Inflammatory macrophage treated with lipopolysaccharide for 4 hours (primary cell): ENCODE measurements at regions not wholly inside any gene's neighbourhood (a gene's known extent, or its start where the extent isn't known, plus 50 kb on each side); places are given as distances from the start of the nearest gene placed in this dataset.
"Not testable (repeated sequence)": the region's sequence is repeated elsewhere in the genome, so short reads cannot be mapped to it uniquely, and the experiment has no call there.

Experiments used
- DNase-seq: peaks from one replicate; pipeline ENCODE4 v3.0.0-alpha.2; 2020

DNA sequence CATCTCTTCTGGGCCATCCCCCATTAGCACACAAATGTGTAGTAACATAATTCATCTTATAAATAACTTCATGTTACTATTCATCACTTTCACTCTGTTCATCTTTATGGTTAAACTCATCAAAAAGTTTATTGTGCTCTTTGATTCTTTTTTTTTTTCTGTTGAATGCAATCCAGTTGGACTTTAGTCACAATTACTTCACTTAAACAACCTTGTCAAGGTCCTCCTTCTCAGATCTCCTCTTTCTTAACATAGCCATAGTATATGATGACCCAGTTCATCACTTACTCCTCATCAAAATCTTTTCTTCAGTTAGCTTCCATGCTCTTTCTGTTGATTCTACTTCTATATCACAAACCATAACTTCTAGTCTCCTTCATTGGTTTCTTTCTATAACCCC is 80.2 kb upstream of the ZC3H15 start:
- DNase-seq, result no peak

DNA sequence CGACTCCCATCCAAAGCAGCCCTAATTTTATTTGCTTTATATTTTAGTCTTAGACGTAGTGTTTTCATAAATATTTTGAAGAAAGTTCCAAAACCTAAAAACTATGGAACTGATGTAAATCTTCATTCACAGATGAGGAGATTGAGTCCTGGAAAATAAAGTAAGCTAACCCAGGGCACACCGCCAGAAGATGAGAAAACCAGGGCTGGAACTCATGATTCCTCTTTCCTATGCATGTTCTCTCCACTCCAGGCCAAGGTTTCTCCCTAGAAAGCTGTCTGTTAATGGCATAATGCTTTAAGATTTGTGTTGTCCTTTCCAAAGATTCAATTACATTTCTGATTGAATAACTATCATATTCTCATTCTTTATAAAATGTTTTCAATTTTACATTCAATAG is 78.4 kb upstream of the ZC3H15 start:
- DNase-seq, result no peak

DNA sequence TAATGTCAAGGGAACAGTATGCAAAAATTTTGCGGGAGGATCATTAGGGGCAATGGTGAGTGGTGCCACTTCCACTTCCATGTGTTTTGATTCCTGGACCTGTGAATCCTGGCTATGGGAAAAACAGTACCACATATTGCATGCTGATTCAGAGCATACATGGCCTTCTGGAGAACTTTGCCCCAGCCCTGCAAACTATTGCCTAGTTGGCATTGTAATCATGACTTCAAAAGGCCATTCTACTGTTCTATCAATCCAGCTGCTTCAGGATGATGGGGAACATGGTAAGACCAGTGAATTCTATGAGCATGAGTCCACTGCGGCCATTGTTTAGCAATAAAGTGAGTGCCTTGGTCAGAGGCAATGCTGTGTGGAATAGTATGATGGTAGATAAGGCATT is 75.3 kb upstream of the ZC3H15 start:
- no peak for DNase-seq

DNA sequence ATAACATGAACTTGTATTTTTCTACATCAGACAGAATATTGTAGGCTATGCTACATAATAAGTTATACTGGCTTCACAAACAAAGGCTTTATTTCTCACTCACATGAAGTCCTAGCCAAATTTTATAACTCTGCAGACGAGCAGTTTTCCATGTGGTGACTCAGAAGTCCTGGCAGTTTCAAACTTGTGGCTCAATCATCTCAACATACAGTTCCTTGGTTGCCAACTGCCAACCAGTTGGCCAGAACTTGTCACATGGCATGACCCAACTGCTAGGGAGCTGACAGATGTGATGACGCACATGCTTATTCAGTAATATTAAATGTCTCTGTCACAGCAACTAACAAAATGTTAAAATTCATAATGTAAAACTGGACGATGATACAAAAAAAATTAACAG is 63.8 kb upstream of the ZC3H15 start:
- DNase-seq, result no peak

DNA sequence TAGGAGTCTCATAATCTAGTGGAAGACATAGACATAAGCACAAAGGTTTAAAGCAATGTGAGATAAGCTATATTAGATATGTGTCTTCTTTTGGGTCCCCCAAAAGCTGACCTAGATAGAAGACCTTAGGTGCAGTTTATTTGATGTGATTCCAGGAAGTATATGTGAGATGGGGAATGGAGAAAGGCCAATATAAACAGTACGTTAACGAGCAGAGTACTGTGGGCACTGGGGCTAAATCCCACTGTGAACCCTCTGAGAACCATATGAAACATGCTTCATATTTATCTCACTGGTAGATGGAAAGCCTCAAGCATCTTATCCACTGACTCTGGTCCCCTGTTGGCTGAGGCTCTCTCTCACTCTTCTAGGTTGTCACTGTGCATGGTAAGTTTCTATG is 62.6 kb upstream of the ZC3H15 start:
- no peak for DNase-seq

DNA sequence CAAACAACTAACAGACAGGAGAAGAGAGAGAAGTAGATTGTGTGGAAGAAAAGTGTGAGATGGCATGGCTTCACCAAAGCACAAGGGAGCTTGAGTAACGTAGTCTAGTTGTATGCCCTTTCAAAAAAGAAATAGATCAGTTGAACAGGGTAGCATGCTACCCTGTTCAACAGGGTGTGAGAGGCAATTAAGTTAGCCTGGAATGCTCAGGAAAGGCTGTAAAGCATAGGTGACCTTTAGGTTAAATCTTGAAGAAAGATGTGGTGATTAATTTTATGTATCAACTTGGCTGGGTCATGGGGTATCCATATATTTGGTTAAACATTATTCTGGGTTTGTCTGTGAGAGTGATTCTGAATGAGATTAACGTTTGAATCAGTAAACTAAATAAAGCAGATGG is 61.8 kb upstream of the ZC3H15 start:
- DNase-seq, result no peak

DNA sequence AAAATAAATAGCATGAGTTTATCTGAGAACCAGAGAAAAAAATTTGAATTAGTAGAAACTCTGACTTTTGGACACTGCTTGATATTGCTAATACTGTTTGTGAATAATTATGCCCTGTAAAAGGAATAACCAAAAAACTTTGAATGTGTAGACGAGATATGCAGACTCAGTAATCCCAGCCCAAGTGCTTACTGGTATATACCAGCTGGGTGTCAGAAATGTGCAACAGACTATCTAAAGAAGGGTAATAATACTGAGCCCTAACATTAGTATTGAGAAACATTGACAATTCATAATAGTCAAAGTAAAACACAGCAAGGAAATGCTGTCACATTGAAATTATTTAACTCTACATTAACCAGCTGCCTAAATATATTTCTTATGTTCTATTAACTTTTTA is 60.5 kb upstream of the ZC3H15 start:
- no peak for DNase-seq

DNA sequence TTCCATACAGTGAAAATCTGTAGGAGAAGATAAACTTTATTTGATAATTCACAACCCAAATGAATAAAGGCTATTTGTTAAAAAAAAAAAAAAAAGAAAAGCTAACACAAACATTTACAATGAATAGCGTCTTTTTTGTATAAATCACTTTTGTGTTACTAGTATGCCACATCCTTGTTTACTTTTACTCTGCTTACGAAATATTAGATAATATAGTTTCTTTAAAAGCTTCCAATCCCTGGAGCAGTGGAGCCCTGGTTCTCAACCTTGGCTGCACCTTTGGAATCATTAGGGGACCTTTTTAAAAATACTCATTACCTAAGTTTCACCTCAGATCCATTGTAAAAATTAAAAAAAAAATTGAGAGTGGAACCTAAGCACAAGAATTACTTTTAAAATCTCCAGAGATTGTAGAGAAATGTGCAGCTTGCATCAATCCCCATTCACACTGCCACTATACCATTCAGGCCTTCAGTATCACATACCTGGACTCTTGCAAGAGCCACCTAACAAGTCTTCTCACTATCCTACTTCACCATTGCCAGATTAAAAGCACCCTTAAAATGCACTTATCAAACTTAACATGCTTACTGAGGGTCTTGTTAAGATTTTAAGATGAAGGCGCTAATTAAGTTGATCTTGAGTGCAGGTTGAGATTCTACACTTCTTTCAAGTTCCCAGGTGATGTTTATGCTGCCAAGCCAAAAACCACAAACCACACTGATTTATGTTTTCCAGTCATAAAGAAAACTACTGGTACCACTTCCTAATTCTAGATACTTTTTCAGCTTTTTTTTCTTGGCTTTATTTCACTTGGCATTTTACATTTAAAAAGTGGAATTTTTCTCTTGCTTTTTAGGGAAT is 59.7 kb upstream of the ZC3H15 start:
- DNase-seq, result no peak

DNA sequence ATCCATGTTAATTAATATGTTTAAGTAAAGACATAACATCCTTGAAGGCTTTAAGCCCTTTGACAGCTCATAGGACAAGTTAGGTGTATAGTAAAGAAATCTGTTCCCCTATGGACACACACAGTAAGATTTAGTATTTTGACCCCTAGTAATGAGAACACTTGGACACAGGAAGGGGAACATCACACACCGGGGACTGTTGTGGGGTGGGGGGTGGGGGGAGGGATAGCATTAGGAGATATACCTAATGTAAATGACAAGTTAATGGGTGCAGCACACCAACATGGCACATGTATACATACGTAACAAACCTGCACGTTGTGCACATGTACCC is 59.1 kb upstream of the ZC3H15 start:
- DNase-seq, result not testable (repeated sequence)

DNA sequence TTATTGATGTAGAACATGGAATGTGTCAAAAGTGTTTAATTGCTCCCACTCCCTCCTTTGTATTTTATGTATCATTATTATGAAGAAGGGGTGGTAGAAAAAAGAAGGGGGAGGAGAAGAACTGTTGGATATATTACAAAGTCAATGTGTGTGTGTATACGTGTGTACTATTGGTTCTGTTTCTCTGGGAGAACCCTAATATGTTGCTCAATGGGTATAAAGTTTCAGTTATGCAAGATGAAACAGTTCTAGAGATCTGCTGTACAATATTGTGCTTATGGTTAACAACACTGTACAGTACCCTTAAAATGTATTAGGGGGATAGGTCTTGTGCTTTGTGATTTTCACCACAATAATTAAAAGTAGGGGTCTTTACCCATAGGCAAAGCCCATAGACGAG is 58.1 kb upstream of the ZC3H15 start:
- no peak for DNase-seq

DNA sequence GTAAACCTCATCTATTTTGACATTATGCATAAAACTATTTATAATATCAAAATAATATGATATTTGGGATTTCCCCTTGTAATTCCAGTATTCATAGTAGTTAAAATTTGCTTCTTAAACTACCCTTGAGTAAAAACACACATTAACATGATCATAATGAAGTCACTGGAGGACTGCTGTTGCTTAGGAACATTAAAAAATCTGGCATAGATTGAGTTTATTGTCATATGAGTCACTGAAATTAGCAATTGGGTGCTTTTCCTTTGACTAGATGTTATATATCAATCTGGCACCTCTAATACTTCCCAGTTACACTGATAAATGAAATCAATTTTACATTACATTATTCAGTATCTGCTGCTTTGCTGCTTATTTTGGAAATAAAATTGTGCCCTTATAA is 57.0 kb upstream of the ZC3H15 start:
- DNase-seq, result no peak

DNA sequence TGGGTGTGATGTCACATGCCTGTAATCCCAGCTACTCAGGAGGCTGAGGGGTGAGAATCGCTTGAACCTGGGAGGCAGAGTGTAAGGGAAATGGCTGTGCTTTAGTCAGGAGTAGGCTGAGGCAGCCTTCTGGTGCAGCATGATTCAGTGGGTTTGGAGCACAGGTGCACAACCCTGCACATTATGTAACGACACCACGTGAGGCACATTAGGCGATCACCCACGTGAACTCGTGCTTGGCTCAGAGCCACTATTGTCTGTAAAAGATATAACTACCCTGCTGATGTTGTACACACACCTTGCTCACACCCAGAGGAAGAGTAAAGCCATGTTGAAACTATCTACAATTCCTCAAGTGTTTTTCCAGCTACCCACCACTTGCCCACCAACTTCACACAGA is 54.8 kb upstream of the ZC3H15 start:
- DNase-seq, result no peak

DNA sequence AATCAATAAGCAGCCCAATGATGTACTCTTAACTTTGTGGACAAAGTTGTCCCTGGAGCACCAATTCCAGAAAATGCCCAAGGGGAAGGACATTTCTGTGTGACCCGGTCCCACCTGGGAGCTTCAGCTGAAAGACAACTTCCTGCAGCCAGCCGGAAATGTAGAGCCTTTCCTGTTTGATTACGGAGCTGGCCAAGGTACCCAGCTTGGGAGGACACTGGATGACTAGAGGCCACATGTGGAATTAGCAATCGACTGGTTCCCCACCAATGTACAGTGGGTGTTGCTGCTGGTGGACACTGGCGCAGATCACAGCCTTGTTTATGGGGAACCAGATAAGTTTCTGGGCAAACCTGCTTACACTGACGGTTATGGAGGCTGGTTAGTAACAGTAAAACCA is 53.0 kb upstream of the ZC3H15 start:
- DNase-seq, result no peak

DNA sequence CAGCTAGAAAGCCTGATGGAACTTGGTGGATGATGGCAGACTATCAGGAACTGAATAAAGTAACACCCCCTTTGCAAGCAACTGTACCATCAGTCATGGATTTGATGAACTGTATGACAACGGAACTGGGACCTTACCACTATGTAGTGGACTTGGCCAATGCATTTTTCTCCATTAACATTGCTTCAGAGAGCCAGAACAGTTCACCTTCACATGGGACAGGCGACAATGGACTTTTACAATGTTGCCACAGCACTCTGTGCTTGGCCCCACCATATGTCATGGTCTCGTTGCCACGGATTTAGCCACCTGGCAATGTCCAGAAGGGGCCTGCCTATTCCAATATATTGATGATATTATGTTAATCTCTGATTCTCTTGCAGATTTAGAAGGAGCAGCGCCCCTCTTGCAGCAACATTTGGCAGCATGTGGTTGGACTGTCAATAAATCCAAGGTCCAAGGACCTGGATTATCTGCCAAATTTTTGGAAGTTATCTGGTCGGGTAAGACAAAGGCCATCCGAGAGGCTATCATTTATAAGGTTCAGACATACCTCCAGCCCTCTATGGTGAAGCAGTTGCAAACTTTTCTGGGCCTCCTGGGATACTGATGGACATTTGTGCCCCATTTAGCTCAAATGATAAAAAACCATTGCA is 52.2 kb upstream of the ZC3H15 start:
- DNase-seq, result no peak
